ENCODE measurements at regions not wholly inside any gene's neighbourhood (a gene's known extent, or its start where the extent isn't known, plus 50 kb on each side); places are given as distances from the start of the nearest gene placed in this dataset.
"Not testable (repeated sequence)": the region's sequence is repeated elsewhere in the genome, so short reads cannot be mapped to it uniquely, and the experiment has no call there.

DNA sequence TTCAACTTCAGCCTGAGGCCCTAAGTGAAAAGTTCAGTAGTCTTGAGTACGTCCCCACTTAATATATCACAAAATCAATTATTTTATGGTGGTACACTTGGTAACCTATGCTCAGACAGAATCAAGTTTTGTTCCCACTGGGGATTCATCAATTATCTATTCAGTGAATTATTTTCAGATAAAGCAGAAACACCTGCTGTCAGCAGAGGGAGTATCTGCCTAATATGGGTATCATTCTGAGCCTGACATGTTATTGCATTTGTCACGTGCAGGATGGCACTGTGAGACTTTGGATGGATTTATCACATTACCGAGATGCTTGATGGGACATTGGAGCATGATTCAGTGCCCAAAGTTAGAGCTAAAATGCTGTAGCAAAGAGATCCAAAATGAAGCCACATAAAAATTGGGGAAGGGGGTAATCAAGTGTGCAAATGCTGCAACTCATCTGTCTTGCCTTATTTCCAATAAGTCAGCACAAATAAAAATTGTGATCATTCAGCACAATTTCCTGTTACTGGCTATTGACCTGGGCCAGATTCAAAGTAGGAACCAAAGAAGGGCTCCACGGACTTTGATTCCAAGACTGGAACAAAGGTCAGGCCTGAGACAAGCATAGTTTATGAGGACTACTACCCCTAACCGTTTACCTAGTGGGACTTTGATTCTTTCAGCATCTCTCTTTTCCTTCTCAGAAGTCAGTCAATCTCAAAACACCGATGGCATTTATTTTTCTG, 657.6 kb downstream of the LMO4 start:
- Histone ChIP-seq H3K36me3 (replicated peaks in 1 of 2; ENCODE audit: insufficient read depth in 1 of 2, low read depth in 2 of 2) (no peaks in the 10 kb centered on the region), H3K4me3 (no peak overlapping the region), H3K27ac (no peak overlapping the region), H3K9me3 (no peaks in the 10 kb centered on the region), H3K27me3 (no peaks in the 10 kb centered on the region), H3K4me1 (no peaks in the 10 kb centered on the region)
- no peak for ATAC-seq
- intact Hi-C loops (cut with DNase I): no loop called here
- no peak for DNase-seq
- WGBS, 2 donors: 61 to 67% methylated on average over 6 of the region's 6 CpGs
- no peak for TF ChIP-seq POLR2A (IDR thresholded peaks at IDR 0.05)
- TF ChIP-seq, protein P1, sequence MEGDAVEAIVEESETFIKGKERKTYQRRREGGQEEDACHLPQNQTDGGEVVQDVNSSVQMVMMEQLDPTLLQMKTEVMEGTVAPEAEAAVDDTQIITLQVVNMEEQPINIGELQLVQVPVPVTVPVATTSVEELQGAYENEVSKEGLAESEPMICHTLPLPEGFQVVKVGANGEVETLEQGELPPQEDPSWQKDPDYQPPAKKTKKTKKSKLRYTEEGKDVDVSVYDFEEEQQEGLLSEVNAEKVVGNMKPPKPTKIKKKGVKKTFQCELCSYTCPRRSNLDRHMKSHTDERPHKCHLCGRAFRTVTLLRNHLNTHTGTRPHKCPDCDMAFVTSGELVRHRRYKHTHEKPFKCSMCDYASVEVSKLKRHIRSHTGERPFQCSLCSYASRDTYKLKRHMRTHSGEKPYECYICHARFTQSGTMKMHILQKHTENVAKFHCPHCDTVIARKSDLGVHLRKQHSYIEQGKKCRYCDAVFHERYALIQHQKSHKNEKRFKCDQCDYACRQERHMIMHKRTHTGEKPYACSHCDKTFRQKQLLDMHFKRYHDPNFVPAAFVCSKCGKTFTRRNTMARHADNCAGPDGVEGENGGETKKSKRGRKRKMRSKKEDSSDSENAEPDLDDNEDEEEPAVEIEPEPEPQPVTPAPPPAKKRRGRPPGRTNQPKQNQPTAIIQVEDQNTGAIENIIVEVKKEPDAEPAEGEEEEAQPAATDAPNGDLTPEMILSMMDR (IDR thresholded peaks at IDR 0.05): no peak

DNA sequence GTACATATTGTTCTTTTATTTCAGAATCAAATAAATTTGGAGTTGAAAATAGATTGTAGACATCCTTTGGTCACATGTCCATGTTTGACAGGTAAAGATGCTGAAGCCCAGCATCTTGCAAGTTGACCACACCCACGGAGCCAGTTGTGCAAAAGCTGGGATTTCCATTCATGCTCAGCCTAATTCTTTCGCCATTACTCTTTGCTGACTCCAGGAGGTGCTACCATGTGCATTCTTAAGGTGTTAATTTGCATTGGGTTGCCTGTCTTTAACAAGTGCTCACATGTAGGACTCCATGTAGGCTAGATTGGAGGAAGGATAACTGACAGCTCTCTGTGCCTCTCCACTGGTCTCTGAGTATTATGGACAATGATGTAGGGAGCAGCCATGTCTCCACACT, 660.7 kb downstream of the LMO4 start:
- Histone ChIP-seq H3K36me3 (replicated peaks in 1 of 2; ENCODE audit: insufficient read depth in 1 of 2, low read depth in 2 of 2) (no peaks in the 10 kb centered on the region), H3K27ac (no peak overlapping the region), H3K4me3 (no peak overlapping the region), H3K9me3 (no peaks in the 10 kb centered on the region), H3K4me1 (no peaks in the 10 kb centered on the region), H3K27me3 (no peaks in the 10 kb centered on the region)
- ATAC-seq (no peak), DNase-seq (no peak)
- intact Hi-C loops (cut with DNase I): no loop called here
- 78 to 83% methylated on average over 2 of the region's 2 CpGs for WGBS, 2 donors
- TF ChIP-seq, protein P1 (IDR thresholded peaks at IDR 0.05): no peak

DNA sequence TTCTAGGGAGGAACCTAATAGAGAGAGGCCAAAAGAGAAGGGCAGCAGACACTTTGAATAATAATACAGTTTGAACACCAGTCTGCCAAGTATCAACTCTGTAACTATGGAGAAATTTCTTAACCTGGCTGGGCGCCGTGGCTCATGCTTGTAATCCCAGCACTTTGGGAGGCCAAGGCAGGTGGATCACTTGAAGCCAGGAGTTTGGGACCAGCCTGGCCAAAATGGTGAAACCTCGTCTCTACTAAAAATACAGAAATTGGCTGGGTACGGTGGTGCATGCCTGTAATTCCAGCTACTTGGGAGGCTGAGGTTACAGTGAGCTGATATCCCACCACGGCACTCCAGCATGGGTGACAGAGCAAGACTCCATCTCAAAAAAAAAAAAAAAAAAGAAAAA, 663.9 kb downstream of the LMO4 start:
- DNase-seq; H3K4me1 ChIP-seq; H3K36me3 ChIP-seq (replicated peaks in 1 of 2; ENCODE audit: insufficient read depth in 1 of 2, low read depth in 2 of 2); intact Hi-C loops (cut with DNase I); H3K9me3 ChIP-seq; H3K4me3 ChIP-seq; ATAC-seq; H3K27me3 ChIP-seq; H3K27ac ChIP-seq: not testable (repeated sequence)
- 79 to 82% methylated on average over 5 of the region's 5 CpGs for WGBS, 2 donors

DNA sequence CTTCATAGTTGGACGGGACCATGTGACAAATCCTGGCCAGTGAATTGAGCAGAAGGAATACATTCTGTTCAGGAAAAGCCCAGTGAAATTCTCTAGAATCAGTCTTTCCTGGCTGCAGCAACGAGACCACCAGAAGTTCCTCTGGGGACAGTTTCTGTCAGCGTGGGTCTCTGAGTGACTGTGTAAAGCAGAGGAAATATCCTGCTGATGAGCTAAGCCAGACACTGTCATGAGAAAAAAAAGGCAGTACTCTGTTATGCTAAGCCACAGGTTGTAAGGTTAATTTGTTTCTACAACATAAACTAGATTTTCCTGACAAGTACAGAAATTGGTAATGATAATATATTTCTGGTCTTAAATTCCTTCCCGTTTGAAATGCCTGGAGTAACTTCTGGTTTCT, 664.4 kb downstream of the LMO4 start:
- TF ChIP-seq POLR2A (IDR thresholded peaks at IDR 0.05): no peak
- TF ChIP-seq, protein P1 (IDR thresholded peaks at IDR 0.05): no peak
- H3K27me3 ChIP-seq: no peaks in the 10 kb centered on the region
- H3K4me3 ChIP-seq: no peak overlapping the region
- no peak for ATAC-seq
- no peak for DNase-seq
- no peak overlapping the region for H3K27ac ChIP-seq
- H3K36me3 ChIP-seq (replicated peaks in 1 of 2; ENCODE audit: insufficient read depth in 1 of 2, low read depth in 2 of 2): no peaks in the 10 kb centered on the region
- intact Hi-C loops (cut with DNase I): no loop called here
- WGBS, 2 donors: 46 to 49% methylated on average over 4 of the region's 4 CpGs
- no peaks in the 10 kb centered on the region for H3K4me1 ChIP-seq
- H3K9me3 ChIP-seq: no peaks in the 10 kb centered on the region

DNA sequence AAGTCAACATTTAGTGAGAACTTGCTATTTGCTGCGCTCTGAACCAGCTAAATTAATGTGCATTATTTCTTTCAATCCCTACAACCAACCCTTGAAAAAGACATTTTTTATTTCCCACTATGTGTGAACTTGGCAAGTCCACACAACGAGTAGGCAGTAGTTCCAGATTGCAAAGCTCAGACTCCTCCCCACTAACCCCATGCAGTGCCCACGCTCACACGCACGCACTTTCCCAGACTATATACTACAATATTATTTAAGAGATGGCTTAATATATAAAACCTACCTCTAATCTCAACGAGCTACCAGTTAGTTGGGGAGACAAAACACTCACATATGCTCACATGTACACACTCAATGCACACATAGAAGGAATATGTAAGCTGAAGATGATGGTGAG, 671.2 kb downstream of the LMO4 start:
- Histone ChIP-seq H3K36me3 (replicated peaks in 1 of 2; ENCODE audit: insufficient read depth in 1 of 2, low read depth in 2 of 2) (no peaks in the 10 kb centered on the region), H3K27me3 (no peaks in the 10 kb centered on the region), H3K4me1 (no peaks in the 10 kb centered on the region), H3K4me3 (no peak overlapping the region), H3K9me3 (no peaks in the 10 kb centered on the region), H3K27ac (no peak overlapping the region)
- ATAC-seq (no peak), DNase-seq (no peak)
- intact Hi-C loops (cut with DNase I): no loop called here
- 75 to 80% methylated on average over 6 of the region's 6 CpGs for WGBS, 2 donors
- TF ChIP-seq, protein P1 (IDR thresholded peaks at IDR 0.05): no peak
- no peak for TF ChIP-seq POLR2A (IDR thresholded peaks at IDR 0.05)

All from body of pancreas (tissue), 4 donors.